ENCODE measurements at regions not wholly inside any gene's neighbourhood (a gene's known extent, or its start where the extent isn't known, plus 50 kb on each side); places are given as distances from the start of the nearest gene placed in this dataset.

DNA sequence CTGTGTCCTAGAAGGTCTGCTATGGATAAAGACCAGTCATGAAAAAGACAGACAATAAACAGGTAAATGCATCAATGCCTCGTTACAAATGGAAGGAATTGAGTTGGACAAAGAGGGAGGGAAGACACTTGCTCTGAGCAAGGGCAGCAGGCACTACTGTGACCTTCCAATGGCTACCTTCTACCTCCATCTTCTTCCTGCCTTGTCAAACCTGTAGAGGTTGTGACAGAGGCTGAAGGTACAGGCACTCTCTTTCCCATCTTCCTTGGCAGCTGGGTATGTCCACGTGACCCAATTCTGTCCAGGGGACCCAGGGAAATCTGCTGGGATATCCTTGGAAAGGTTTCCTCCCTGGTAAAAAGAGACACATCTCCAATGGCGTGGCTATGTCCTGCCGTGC is 274.8 kb downstream of the TFAP2C start:
- Histone ChIP-seq H4K20me1 (ENCODE audit: insufficient read depth) (no peaks in the 10 kb centered on the region), H3K27ac (ENCODE audit: low read length) (no peak overlapping the region), H3K27me3 (ENCODE audit: insufficient read depth, low read depth, low read length) (no peaks in the 10 kb centered on the region), H2AFZ (ENCODE audit: low read depth, low read length) (no peak overlapping the region), H3K4me2 (ENCODE audit: low read length) (no peak overlapping the region), H3K79me2 (replicated peaks; ENCODE audit: insufficient read depth, low read length) (no peaks in the 10 kb centered on the region), H3F3A (ENCODE audit: insufficient read depth, low read length, poor library complexity, severe bottlenecking) (no peaks in the 10 kb centered on the region), H3K9me2 (ENCODE audit: insufficient read depth, low read length) (no peaks in the 10 kb centered on the region), H3K36me3 (ENCODE audit: insufficient read depth, low read length) (no peaks in the 10 kb centered on the region), H3K4me3 (ENCODE audit: low read length) (no peak overlapping the region), H3K9ac (ENCODE audit: low read length) (no peak overlapping the region), H3K9me3 (ENCODE audit: low read length) (no peaks in the 10 kb centered on the region)
- no peak for TF ChIP-seq RAD21 (conservative IDR thresholded peaks at IDR 0.05)
- TF ChIP-seq POLR2AphosphoS5 (IDR thresholded peaks at IDR 0.05): no peak
- TF ChIP-seq SMC3 (conservative IDR thresholded peaks at IDR 0.05; ENCODE audit: poor library complexity): no peak

DNA sequence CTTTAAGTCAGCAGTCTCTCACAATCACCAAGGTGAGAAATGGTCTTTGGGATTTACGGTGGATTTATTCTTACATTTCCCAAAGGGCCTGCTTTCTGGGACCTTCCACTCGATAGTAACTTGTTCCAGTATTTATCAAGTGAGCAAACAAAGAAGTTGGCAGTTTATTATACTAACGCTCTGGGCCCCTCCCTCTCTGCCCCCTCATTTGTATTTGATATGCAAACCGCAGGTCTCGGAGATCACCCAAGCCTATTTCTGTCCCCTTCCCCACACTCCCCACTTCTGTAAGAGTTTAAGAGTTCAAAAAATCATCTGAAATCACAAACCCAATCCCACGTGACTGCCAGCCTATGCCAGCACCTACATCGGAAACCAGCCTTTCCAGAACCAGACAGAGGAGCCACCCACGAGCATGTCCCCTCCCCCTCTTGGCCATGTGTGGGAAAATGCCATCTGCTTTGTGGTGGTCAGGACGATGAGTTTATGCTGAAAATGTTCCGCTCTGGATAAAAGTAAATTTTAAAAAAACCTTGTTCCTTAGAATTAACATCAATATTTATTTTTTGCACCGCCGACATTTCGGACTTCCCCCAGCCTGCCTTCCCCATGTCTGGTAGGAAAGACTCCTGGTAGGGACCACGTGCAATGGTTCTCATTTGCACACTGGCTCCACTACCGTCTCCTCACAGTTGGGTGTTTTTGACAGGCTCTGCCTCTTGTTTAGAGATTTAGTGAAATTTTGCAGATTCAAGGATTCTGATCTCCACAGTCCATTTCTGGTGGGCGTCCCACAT is 281.0 kb downstream of the TFAP2C start:
- Histone ChIP-seq H2AFZ (ENCODE audit: low read depth, low read length) (no peak overlapping the region), H3K4me3 (ENCODE audit: low read length) (no peak overlapping the region), H3K27me3 (ENCODE audit: insufficient read depth, low read depth, low read length) (peaks cover 3% of the 10 kb centered on the region), H3K9me3 (ENCODE audit: low read length) (no peaks in the 10 kb centered on the region), H3F3A (ENCODE audit: insufficient read depth, low read length, poor library complexity, severe bottlenecking) (no peaks in the 10 kb centered on the region), H3K36me3 (ENCODE audit: insufficient read depth, low read length) (no peaks in the 10 kb centered on the region), H3K4me2 (ENCODE audit: low read length) (no peak overlapping the region), H3K9ac (ENCODE audit: low read length) (no peak overlapping the region), H3K27ac (ENCODE audit: low read length) (no peak overlapping the region), H3K9me2 (ENCODE audit: insufficient read depth, low read length) (no peaks in the 10 kb centered on the region), H3K79me2 (replicated peaks; ENCODE audit: insufficient read depth, low read length) (no peaks in the 10 kb centered on the region), H4K20me1 (ENCODE audit: insufficient read depth) (no peaks in the 10 kb centered on the region)
- TF ChIP-seq TAF1 (IDR thresholded peaks at IDR 0.05; ENCODE audit: low read depth) (no peak), MXI1 (conservative IDR thresholded peaks at IDR 0.05; ENCODE audit: poor library complexity, severe bottlenecking) (no peak), SMC3 (conservative IDR thresholded peaks at IDR 0.05; ENCODE audit: poor library complexity) (no peak), EP300 (conservative IDR thresholded peaks at IDR 0.05; ENCODE audit: poor library complexity, severe bottlenecking) (no peak), RAD21 (conservative IDR thresholded peaks at IDR 0.05) (no peak), POLR2AphosphoS5 (IDR thresholded peaks at IDR 0.05) (no peak), EZH2 (IDR thresholded peaks at IDR 0.05; ENCODE audit: borderline replicate concordance, insufficient read depth, low read length, poor library complexity, severe bottlenecking) (no peak)
- TF ChIP-seq, protein P1, sequence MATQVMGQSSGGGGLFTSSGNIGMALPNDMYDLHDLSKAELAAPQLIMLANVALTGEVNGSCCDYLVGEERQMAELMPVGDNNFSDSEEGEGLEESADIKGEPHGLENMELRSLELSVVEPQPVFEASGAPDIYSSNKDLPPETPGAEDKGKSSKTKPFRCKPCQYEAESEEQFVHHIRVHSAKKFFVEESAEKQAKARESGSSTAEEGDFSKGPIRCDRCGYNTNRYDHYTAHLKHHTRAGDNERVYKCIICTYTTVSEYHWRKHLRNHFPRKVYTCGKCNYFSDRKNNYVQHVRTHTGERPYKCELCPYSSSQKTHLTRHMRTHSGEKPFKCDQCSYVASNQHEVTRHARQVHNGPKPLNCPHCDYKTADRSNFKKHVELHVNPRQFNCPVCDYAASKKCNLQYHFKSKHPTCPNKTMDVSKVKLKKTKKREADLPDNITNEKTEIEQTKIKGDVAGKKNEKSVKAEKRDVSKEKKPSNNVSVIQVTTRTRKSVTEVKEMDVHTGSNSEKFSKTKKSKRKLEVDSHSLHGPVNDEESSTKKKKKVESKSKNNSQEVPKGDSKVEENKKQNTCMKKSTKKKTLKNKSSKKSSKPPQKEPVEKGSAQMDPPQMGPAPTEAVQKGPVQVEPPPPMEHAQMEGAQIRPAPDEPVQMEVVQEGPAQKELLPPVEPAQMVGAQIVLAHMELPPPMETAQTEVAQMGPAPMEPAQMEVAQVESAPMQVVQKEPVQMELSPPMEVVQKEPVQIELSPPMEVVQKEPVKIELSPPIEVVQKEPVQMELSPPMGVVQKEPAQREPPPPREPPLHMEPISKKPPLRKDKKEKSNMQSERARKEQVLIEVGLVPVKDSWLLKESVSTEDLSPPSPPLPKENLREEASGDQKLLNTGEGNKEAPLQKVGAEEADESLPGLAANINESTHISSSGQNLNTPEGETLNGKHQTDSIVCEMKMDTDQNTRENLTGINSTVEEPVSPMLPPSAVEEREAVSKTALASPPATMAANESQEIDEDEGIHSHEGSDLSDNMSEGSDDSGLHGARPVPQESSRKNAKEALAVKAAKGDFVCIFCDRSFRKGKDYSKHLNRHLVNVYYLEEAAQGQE (IDR thresholded peaks at IDR 0.05; ENCODE audit: borderline replicate concordance): no peak
- TF ChIP-seq, protein P2, sequence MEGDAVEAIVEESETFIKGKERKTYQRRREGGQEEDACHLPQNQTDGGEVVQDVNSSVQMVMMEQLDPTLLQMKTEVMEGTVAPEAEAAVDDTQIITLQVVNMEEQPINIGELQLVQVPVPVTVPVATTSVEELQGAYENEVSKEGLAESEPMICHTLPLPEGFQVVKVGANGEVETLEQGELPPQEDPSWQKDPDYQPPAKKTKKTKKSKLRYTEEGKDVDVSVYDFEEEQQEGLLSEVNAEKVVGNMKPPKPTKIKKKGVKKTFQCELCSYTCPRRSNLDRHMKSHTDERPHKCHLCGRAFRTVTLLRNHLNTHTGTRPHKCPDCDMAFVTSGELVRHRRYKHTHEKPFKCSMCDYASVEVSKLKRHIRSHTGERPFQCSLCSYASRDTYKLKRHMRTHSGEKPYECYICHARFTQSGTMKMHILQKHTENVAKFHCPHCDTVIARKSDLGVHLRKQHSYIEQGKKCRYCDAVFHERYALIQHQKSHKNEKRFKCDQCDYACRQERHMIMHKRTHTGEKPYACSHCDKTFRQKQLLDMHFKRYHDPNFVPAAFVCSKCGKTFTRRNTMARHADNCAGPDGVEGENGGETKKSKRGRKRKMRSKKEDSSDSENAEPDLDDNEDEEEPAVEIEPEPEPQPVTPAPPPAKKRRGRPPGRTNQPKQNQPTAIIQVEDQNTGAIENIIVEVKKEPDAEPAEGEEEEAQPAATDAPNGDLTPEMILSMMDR (IDR thresholded peaks at IDR 0.05; ENCODE audit: poor library complexity, severe bottlenecking): no peak
